WTC11 (cell line): ENCODE measurements at regions not wholly inside any gene's neighbourhood (a gene's known extent, or its start where the extent isn't known, plus 50 kb on each side); places are given as distances from the start of the nearest gene placed in this dataset.

Source experiments
- FOXP1 ChIP-seq: sonication (generic); formaldehyde crosslinking; IDR thresholded peaks from 2 replicates; pipeline ENCODE4 v1.8.0; 2022; ENCODE audit warnings: missing genetic modification reagents, mild to moderate bottlenecking, moderate library complexity, borderline replicate concordance
- RELA ChIP-seq: sonication (generic); formaldehyde crosslinking; IDR thresholded peaks from 2 replicates; pipeline ENCODE4 v1.8.1; 2022; ENCODE audit warnings: missing genetic modification reagents, mild to moderate bottlenecking, borderline replicate concordance
- TP53 ChIP-seq: sonication (generic); formaldehyde crosslinking; IDR thresholded peaks from 2 replicates; pipeline ENCODE4 v1.8.1; 2023; ENCODE audit warnings: mild to moderate bottlenecking, missing genetic modification reagents
- TF ChIP-seq, protein P1 (sequence below): fragments of 200-600 bp; IDR thresholded peaks from 2 replicates; pipeline ENCODE4 v1.8.0; 2022; ENCODE audit warnings: antibody characterized with exemption
- TF ChIP-seq, protein P2 (sequence below): sonication (generic); formaldehyde crosslinking; IDR thresholded peaks from 2 replicates; pipeline ENCODE4 v1.8.0; 2022; ENCODE audit warnings: missing genetic modification reagents
- TF ChIP-seq, protein P3 (sequence below): fragments of 250-450 bp; sonication (Bioruptor Pico); IDR thresholded peaks from 2 replicates; pipeline ENCODE4 v1.9.0; 2021; ENCODE audit warnings: mild to moderate bottlenecking
- TF ChIP-seq, protein P4 (sequence below): sonication (generic); formaldehyde crosslinking; IDR thresholded peaks from 2 replicates; pipeline ENCODE4 v1.8.1; 2022; ENCODE audit warnings: mild to moderate bottlenecking, moderate library complexity, missing genetic modification reagents
- TF ChIP-seq, protein P5 (sequence below): sonication (generic); formaldehyde crosslinking; IDR thresholded peaks from 2 replicates; pipeline ENCODE4 v1.8.1; 2023; ENCODE audit warnings: mild to moderate bottlenecking, missing genetic modification reagents, moderate library complexity
- TF ChIP-seq, protein P6 (sequence below): sonication (generic); formaldehyde crosslinking; IDR thresholded peaks from 2 replicates; pipeline ENCODE4 v1.8.1; 2022; ENCODE audit warnings: mild to moderate bottlenecking, missing genetic modification reagents, moderate library complexity, borderline replicate concordance

DNA sequence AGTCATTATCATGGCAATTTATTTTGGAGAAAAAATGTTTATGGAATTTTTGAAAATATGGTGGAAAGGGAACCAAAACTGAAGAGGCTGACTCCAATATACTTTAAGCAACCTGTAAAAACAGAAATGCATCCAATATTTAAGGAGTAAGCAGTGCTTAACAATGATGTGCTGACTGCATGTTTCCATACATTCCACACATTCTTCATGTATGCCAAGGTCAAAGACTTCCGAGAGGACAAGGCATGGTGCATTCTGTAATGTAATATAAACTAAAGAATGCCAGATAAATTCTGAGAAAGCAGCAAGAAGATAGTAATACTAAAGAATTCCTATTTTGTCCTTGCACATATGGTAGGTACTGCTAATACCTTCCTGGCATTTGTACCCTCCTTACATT, 2015.9 kb upstream of the CDH9 start:
- TF ChIP-seq, protein P1, sequence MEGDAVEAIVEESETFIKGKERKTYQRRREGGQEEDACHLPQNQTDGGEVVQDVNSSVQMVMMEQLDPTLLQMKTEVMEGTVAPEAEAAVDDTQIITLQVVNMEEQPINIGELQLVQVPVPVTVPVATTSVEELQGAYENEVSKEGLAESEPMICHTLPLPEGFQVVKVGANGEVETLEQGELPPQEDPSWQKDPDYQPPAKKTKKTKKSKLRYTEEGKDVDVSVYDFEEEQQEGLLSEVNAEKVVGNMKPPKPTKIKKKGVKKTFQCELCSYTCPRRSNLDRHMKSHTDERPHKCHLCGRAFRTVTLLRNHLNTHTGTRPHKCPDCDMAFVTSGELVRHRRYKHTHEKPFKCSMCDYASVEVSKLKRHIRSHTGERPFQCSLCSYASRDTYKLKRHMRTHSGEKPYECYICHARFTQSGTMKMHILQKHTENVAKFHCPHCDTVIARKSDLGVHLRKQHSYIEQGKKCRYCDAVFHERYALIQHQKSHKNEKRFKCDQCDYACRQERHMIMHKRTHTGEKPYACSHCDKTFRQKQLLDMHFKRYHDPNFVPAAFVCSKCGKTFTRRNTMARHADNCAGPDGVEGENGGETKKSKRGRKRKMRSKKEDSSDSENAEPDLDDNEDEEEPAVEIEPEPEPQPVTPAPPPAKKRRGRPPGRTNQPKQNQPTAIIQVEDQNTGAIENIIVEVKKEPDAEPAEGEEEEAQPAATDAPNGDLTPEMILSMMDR = no peak
- TF ChIP-seq, protein P2, sequence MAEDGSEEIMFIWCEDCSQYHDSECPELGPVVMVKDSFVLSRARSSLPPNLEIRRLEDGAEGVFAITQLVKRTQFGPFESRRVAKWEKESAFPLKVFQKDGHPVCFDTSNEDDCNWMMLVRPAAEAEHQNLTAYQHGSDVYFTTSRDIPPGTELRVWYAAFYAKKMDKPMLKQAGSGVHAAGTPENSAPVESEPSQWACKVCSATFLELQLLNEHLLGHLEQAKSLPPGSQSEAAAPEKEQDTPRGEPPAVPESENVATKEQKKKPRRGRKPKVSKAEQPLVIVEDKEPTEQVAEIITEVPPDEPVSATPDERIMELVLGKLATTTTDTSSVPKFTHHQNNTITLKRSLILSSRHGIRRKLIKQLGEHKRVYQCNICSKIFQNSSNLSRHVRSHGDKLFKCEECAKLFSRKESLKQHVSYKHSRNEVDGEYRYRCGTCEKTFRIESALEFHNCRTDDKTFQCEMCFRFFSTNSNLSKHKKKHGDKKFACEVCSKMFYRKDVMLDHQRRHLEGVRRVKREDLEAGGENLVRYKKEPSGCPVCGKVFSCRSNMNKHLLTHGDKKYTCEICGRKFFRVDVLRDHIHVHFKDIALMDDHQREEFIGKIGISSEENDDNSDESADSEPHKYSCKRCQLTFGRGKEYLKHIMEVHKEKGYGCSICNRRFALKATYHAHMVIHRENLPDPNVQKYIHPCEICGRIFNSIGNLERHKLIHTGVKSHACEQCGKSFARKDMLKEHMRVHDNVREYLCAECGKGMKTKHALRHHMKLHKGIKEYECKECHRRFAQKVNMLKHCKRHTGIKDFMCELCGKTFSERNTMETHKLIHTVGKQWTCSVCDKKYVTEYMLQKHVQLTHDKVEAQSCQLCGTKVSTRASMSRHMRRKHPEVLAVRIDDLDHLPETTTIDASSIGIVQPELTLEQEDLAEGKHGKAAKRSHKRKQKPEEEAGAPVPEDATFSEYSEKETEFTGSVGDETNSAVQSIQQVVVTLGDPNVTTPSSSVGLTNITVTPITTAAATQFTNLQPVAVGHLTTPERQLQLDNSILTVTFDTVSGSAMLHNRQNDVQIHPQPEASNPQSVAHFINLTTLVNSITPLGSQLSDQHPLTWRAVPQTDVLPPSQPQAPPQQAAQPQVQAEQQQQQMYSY = no peak
- TF ChIP-seq RELA (CRISPR knock-in tag) (no peak), TP53 (no peak), FOXP1 (CRISPR knock-in tag) (no peak)
- TF ChIP-seq, protein P3, sequence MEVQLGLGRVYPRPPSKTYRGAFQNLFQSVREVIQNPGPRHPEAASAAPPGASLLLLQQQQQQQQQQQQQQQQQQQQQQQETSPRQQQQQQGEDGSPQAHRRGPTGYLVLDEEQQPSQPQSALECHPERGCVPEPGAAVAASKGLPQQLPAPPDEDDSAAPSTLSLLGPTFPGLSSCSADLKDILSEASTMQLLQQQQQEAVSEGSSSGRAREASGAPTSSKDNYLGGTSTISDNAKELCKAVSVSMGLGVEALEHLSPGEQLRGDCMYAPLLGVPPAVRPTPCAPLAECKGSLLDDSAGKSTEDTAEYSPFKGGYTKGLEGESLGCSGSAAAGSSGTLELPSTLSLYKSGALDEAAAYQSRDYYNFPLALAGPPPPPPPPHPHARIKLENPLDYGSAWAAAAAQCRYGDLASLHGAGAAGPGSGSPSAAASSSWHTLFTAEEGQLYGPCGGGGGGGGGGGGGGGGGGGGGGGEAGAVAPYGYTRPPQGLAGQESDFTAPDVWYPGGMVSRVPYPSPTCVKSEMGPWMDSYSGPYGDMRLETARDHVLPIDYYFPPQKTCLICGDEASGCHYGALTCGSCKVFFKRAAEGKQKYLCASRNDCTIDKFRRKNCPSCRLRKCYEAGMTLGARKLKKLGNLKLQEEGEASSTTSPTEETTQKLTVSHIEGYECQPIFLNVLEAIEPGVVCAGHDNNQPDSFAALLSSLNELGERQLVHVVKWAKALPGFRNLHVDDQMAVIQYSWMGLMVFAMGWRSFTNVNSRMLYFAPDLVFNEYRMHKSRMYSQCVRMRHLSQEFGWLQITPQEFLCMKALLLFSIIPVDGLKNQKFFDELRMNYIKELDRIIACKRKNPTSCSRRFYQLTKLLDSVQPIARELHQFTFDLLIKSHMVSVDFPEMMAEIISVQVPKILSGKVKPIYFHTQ (CRISPR knock-in tag) = no peak
- TF ChIP-seq, protein P4, sequence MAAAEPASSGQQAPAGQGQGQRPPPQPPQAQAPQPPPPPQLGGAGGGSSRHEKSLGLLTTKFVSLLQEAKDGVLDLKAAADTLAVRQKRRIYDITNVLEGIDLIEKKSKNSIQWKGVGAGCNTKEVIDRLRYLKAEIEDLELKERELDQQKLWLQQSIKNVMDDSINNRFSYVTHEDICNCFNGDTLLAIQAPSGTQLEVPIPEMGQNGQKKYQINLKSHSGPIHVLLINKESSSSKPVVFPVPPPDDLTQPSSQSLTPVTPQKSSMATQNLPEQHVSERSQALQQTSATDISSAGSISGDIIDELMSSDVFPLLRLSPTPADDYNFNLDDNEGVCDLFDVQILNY (CRISPR knock-in tag) = no peak
- TF ChIP-seq, protein P5, sequence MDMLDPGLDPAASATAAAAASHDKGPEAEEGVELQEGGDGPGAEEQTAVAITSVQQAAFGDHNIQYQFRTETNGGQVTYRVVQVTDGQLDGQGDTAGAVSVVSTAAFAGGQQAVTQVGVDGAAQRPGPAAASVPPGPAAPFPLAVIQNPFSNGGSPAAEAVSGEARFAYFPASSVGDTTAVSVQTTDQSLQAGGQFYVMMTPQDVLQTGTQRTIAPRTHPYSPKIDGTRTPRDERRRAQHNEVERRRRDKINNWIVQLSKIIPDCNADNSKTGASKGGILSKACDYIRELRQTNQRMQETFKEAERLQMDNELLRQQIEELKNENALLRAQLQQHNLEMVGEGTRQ = no peak
- TF ChIP-seq, protein P6, sequence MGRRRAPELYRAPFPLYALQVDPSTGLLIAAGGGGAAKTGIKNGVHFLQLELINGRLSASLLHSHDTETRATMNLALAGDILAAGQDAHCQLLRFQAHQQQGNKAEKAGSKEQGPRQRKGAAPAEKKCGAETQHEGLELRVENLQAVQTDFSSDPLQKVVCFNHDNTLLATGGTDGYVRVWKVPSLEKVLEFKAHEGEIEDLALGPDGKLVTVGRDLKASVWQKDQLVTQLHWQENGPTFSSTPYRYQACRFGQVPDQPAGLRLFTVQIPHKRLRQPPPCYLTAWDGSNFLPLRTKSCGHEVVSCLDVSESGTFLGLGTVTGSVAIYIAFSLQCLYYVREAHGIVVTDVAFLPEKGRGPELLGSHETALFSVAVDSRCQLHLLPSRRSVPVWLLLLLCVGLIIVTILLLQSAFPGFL (CRISPR knock-in tag) = no peak
